PC-9 (cell line): ENCODE measurements at regions not wholly inside any gene's neighbourhood (a gene's known extent, or its start where the extent isn't known, plus 50 kb on each side); places are given as distances from the start of the nearest gene placed in this dataset.

Experiments used
- EZH2 ChIP-seq: fragments of 200-600 bp; sonication (generic); IDR thresholded peaks from 2 replicates; pipeline ENCODE4 v1.8.0; 2017; ENCODE audit warnings: antibody characterized with exemption, low read depth
- TF ChIP-seq, protein P1 (sequence below): fragments of 200-600 bp; sonication (generic); conservative IDR thresholded peaks from 2 replicates; pipeline ENCODE4 v1.6.1; 2017; ENCODE audit warnings: mixed run types, antibody characterized with exemption, mild to moderate bottlenecking, moderate library complexity

DNA sequence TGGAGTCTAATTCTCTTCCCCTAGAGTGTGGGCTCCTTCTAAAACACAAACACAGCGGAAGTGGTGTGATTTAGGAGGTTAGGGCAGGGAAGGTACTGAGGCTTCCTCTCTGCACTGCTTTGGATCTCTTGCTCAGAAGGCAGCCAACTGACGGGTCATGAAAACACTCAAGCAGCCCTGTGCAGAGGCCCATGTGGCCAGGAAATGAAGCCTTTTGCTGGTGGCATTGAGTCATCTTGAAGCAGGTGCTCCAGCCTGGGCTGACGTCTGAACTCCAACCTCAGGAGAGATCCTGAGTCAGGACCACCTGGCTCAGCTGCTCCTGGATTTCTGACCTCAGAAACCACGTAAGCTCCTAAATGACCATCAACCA lies 72.9 kb downstream of the MRM1 start:
- TF ChIP-seq, protein P1, sequence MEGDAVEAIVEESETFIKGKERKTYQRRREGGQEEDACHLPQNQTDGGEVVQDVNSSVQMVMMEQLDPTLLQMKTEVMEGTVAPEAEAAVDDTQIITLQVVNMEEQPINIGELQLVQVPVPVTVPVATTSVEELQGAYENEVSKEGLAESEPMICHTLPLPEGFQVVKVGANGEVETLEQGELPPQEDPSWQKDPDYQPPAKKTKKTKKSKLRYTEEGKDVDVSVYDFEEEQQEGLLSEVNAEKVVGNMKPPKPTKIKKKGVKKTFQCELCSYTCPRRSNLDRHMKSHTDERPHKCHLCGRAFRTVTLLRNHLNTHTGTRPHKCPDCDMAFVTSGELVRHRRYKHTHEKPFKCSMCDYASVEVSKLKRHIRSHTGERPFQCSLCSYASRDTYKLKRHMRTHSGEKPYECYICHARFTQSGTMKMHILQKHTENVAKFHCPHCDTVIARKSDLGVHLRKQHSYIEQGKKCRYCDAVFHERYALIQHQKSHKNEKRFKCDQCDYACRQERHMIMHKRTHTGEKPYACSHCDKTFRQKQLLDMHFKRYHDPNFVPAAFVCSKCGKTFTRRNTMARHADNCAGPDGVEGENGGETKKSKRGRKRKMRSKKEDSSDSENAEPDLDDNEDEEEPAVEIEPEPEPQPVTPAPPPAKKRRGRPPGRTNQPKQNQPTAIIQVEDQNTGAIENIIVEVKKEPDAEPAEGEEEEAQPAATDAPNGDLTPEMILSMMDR, result no peak
- no peak for TF ChIP-seq EZH2
